Common myeloid progenitor, CD34-positive (primary cell): ENCODE measurements at regions not wholly inside any gene's neighbourhood (a gene's known extent, or its start where the extent isn't known, plus 50 kb on each side); places are given as distances from the start of the nearest gene placed in this dataset.

Experiments used
- CTCF ChIA-PET: fragments of 350-600 bp; sonication (Branson Sonifier 250); formaldehyde crosslinking; loops from one replicate; lab custom pipeline; 2021; ENCODE audit warnings: antibody characterized with exemption; lab: Charles Lee
- POLR2A ChIA-PET: fragments of 350-600 bp; sonication (Branson Sonifier 250); formaldehyde crosslinking; loops from one replicate; lab custom pipeline; 2021; ENCODE audit warnings: antibody characterized with exemption; lab: Charles Lee
- DNase-seq, 3 donors: peaks; one replicate each; pipeline versions ENCODE4 v3.0.0 to v3.0.0-alpha.2; 2013
- H3K27ac ChIP-seq, 2 experiments: 1 replicate in 1 of 2; 2 replicates in 1 of 2; pipeline ENCODE4 v1.7.0; 2013; ENCODE audit warnings: inconsistent platforms in 2 of 2, low read length in 2 of 2, mild to moderate bottlenecking in 2 of 2, low read depth in 1 of 2, moderate library complexity in 1 of 2; ENCODE audit not compliant: severe bottlenecking in 2 of 2, insufficient read depth in 1 of 2, poor library complexity in 1 of 2
- H3K27me3 ChIP-seq, 5 experiments: replicated peaks in 2 of 5; 1 replicate in 3 of 5; 2 replicates in 2 of 5; pipeline versions ENCODE4 v1.6.1 to v1.7.0; 2013; ENCODE audit warnings: low read length in 4 of 5, mild to moderate bottlenecking in 2 of 5, moderate library complexity in 2 of 5, inconsistent platforms in 1 of 5; ENCODE audit not compliant: insufficient read depth in 5 of 5, control insufficient read depth in 4 of 5
- H3K36me3 ChIP-seq, 4 experiments: 1 replicate in 2 of 4; 2 replicates in 2 of 4; pipeline versions ENCODE4 v1.6.1 to v1.7.0; 2013; ENCODE audit warnings: low read length in 3 of 4, control low read depth in 1 of 4, mild to moderate bottlenecking in 1 of 4; ENCODE audit not compliant: control insufficient read depth in 4 of 4, insufficient read depth in 4 of 4
- H3K4me1 ChIP-seq, 4 experiments: 1 replicate in 3 of 4; 2 replicates in 1 of 4; pipeline versions ENCODE4 v1.6.1 to v1.7.1; 2013; ENCODE audit warnings: low read length in 3 of 4, mild to moderate bottlenecking in 3 of 4, control low read depth in 1 of 4, inconsistent platforms in 1 of 4, moderate library complexity in 1 of 4; ENCODE audit not compliant: control insufficient read depth in 4 of 4, insufficient read depth in 4 of 4; ENCODE audit errors: control extremely low read depth in 1 of 4
- H3K4me3 ChIP-seq, 7 experiments: 1 replicate in 4 of 7; 2 replicates in 3 of 7; pipeline versions ENCODE4 v1.5.1 to v1.7.0; 2013; ENCODE audit warnings: mild to moderate bottlenecking in 7 of 7, low read length in 6 of 7, moderate library complexity in 6 of 7, inconsistent platforms in 2 of 7, low read depth in 2 of 7, control low read depth in 1 of 7; ENCODE audit not compliant: insufficient read depth in 4 of 7, control insufficient read depth in 1 of 7; ENCODE audit errors: extremely low read depth in 1 of 7
- H3K9me3 ChIP-seq, 5 experiments: 1 replicate in 4 of 5; 2 replicates in 1 of 5; pipeline versions ENCODE4 v1.6.1 to v1.7.1; 2013; ENCODE audit warnings: low read length in 4 of 5, mild to moderate bottlenecking in 2 of 5, inconsistent platforms in 1 of 5, low read depth in 1 of 5, moderate library complexity in 1 of 5; ENCODE audit not compliant: control insufficient read depth in 4 of 5, insufficient read depth in 2 of 5; ENCODE audit errors: control extremely low read depth in 1 of 5
- WGBS: methylation state at CpG from one replicate; pipeline ENCODE4 v1.1.5; 2013; ENCODE audit not compliant: insufficient coverage; 5-methylcytosine and 5-hydroxymethylcytosine counted together

- ChIA-PET POLR2A (no interaction called here), CTCF (no interaction called here)
- Histone ChIP-seq H3K27ac (no peak overlapping the region), H3K9me3 (no peaks in the 10 kb centered on the region), H3K36me3 (no peaks in the 10 kb centered on the region), H3K4me1 (no peaks in the 10 kb centered on the region), H3K27me3 (no peaks in the 10 kb centered on the region), H3K4me3 (no peak overlapping the region)
- no peak for DNase-seq
- WGBS = 89% methylated on average over 6 of the region's 6 CpGs
Observed at GRCh38 chr4:181599134-181599533, 644.1 kb upstream of the TENM3 start.

DNA sequence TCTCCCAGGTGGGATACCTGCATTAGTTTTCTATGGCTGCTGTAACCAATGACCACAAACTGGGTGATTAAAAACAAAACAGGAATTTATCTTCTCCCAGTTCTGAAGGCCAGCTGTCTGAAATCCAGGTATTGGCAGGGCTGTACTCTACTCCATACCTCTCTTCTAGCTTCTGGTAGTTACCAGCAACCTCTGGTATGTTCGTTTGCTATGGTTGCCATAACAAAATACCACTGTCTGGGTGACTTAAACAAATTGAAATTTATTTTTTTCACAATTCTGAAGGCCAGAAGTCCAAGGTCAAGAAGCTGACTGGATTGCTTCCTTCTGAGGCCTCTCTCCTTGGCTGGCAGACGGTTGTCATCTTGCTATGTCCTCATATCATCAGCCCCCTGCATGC is 642.1 kb upstream of the TENM3 start:
- Histone ChIP-seq H3K9me3 (no peaks in the 10 kb centered on the region), H3K27me3 (no peaks in the 10 kb centered on the region), H3K36me3 (no peaks in the 10 kb centered on the region), H3K27ac (no peak overlapping the region), H3K4me3 (no peak overlapping the region), H3K4me1 (no peaks in the 10 kb centered on the region)
- no peak for DNase-seq
- CTCF ChIA-PET = no interaction called here
- 100% methylated on average over 1 of the region's 2 CpGs for WGBS
- POLR2A ChIA-PET = no interaction called here

DNA sequence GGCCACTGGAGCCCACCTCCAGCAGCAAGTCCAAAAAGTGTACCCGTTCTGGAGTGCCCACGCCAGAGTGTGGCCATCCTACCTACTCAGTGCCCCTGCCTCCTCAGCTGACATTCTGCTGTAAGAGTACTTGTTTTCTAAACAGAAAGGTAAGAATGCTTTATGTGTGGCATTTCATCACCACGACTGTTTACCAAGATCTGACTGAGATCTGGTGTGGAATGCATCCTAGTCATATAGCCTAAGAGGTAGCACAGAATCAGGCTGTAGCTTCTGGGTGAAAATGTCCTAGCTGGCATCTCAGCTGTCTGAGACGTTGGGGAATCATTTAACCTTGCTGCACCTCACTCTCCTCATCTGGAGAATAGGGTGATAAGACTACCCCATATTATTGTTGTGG is 638.7 kb upstream of the TENM3 start:
- H3K27ac ChIP-seq = no peak overlapping the region
- H3K36me3 ChIP-seq = no peaks in the 10 kb centered on the region
- no peak overlapping the region for H3K4me3 ChIP-seq
- no peaks in the 10 kb centered on the region for H3K4me1 ChIP-seq
- H3K9me3 ChIP-seq = no peaks in the 10 kb centered on the region
- no peak for DNase-seq
- no peaks in the 10 kb centered on the region for H3K27me3 ChIP-seq
- CTCF ChIA-PET = no interaction called here
- POLR2A ChIA-PET = no interaction called here
- 96% methylated on average over 3 of the region's 4 CpGs for WGBS

DNA sequence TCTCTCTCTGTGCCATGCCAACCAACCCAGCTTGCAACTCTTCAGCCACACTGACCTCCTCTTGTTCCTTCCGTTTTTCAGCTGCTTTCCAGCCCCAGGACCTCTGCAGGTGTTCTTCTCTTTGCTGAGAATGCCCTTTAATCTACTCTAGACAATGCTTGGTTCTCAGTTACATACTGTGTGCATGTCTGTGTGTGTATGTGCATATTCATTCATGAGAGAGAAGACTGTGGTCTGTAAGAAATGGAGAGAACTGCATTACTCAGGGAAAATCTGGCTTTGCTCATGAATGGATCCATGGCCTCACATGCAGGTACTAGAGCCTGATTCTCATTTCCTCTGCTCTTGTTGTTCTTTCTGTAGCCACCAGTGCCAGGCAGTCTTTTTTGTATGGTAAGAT is 636.9 kb upstream of the TENM3 start:
- Histone ChIP-seq H3K4me1 (no peaks in the 10 kb centered on the region), H3K9me3 (no peaks in the 10 kb centered on the region), H3K27me3 (no peaks in the 10 kb centered on the region), H3K27ac (no peak overlapping the region), H3K4me3 (no peak overlapping the region), H3K36me3 (no peaks in the 10 kb centered on the region)
- 40% methylated on average over 1 of the region's 1 CpG for WGBS
- DNase-seq = no peak
- ChIA-PET CTCF (no interaction called here), POLR2A (interaction anchor here (0.6 kb wide), 1 partner anchor 156 kb away, joined by 3 read pairs; no protein-coding TSS in a partner anchor)

DNA sequence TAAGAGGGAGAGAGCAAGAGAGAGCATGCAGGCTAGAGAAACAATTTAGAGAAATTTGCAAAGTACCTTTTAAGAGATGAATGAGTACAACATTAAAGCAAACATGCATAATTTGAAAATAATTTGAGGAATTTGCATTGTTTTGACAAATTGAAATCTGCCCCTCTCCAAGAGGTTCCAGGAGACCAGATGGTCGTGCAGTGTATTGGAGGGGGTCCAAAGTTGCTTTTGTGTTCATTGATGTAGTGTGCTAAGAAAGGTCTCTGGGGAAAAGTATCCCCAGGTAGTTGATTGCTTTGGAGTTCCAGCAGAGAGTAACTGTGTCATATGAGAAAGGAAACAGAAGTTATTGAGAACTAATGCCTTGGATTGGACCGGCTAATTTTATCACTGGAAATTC is 635.0 kb upstream of the TENM3 start:
- POLR2A ChIA-PET = no interaction called here
- Histone ChIP-seq H3K4me3 (no peak overlapping the region), H3K27ac (no peak overlapping the region), H3K36me3 (no peaks in the 10 kb centered on the region), H3K4me1 (no peaks in the 10 kb centered on the region), H3K27me3 (no peaks in the 10 kb centered on the region), H3K9me3 (no peaks in the 10 kb centered on the region)
- CTCF ChIA-PET = no interaction called here
- 88% methylated on average over 2 of the region's 2 CpGs for WGBS
- no peak for DNase-seq

DNA sequence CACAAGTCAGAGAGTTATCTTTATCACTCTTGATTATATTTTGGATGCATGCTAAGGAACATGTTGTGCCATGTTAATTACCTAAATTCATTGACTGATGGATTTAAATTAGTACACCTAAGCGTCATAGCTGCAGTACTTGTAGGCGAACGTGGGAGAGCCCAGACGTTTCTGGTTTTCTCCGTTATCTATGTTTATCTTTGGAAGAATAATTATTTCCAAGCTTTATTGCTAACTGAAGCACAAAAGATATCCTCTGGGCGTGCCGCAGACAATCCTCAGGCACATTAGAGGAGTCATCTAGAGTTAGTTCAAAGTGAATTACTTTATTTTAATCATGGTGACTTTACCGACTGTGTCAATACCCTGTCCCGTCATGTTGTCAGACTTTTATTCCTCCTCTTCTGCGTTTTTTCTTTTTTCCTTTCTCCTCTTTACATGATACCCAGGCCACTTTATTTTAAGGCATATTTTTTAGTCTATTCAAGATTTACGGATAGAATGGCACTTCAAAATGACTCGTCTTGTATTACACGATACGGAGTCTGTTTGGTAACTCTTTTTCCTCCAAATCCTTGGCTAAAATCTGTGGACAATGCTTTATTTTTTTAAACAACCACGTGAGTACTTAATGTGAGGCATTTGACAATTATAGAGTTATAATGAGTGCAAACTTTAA is 632.0 kb upstream of the TENM3 start:
- DNase-seq = no peak
- Histone ChIP-seq H3K4me1 (no peaks in the 10 kb centered on the region), H3K27me3 (no peaks in the 10 kb centered on the region), H3K9me3 (no peaks in the 10 kb centered on the region), H3K36me3 (no peaks in the 10 kb centered on the region), H3K4me3 (no peak overlapping the region), H3K27ac (no peak overlapping the region)
- ChIA-PET POLR2A (no interaction called here), CTCF (no interaction called here)
- WGBS = 92% methylated on average over 11 of the region's 15 CpGs

DNA sequence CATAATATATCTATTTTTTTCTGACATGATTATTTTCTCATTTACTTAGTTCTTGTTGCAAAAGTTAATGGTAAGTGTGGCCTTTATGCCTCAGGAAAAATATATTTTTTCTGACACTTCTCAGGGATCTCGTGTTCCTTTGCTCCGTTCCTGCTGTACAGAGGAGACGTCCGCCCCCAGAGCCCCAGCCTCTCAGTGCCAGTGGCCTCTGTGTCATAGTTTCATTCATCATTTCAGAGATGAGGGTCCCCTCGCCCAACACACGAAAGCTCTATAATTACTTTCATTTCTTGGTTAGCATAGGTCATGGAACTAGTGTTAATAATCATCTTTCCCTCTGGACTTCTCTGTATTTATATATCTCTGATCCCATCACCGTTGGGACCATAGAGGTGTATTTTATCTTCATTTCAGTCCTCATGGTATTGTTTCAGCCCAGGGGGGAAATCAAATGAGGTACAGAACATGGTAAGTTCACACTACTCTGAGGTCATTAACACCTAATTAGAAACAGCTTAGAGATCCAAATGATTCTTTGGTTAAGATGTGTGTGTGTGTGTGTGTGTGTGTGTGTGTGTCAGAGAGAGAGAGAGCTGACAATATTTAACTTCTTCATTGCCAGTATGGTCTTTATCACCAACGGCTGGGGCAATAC is 631.1 kb upstream of the TENM3 start:
- CTCF ChIA-PET = no interaction called here
- Histone ChIP-seq H3K4me1 (no peaks in the 10 kb centered on the region), H3K4me3 (no peak overlapping the region), H3K9me3 (no peaks in the 10 kb centered on the region), H3K27me3 (no peaks in the 10 kb centered on the region), H3K27ac (no peak overlapping the region), H3K36me3 (no peaks in the 10 kb centered on the region)
- 91% methylated on average over 4 of the region's 8 CpGs for WGBS
- DNase-seq = no peak
- POLR2A ChIA-PET = no interaction called here
